Uterus (tissue), 3 donors: ENCODE measurements at regions not wholly inside any gene's neighbourhood (a gene's known extent, or its start where the extent isn't known, plus 50 kb on each side); places are given as distances from the start of the nearest gene placed in this dataset.

Source experiments
- DNase-seq, 2 donors: peaks; one replicate each; pipeline ENCODE4 v3.0.0-alpha.2; 2019 to 2020
- H3K27ac ChIP-seq, 2 donors: fragments of 200-600 bp; sonication (generic); 1 replicate in 1 of 2; 2 replicates in 1 of 2; pipeline ENCODE4 v1.5.1; 2016 to 2018
- H3K27me3 ChIP-seq, 2 donors: fragments of 200-600 bp; sonication (generic); one replicate each; pipeline ENCODE4 v1.5.1; 2018 to 2019; ENCODE audit warnings: control low read depth in 1 of 2
- H3K36me3 ChIP-seq, 2 donors: fragments of 200-600 bp; sonication (generic); one replicate each; pipeline ENCODE4 v1.5.1; 2019; ENCODE audit warnings: control low read depth in 1 of 2
- H3K4me1 ChIP-seq, 2 donors: fragments of 200-600 bp; sonication (generic); one replicate each; pipeline ENCODE4 v1.5.1; 2018 to 2019; ENCODE audit warnings: control low read depth in 1 of 2
- H3K4me3 ChIP-seq, 2 donors: fragments of 200-600 bp; sonication (generic); 1 replicate in 1 of 2; 2 replicates in 1 of 2; pipeline ENCODE4 v1.5.1; 2018 to 2019; ENCODE audit warnings: mild to moderate bottlenecking in 1 of 2
- H3K9me3 ChIP-seq, 2 donors: fragments of 200-600 bp; sonication (generic); one replicate each; pipeline ENCODE4 v1.5.1; 2019; ENCODE audit warnings: control low read depth in 1 of 2
- POLR2A ChIP-seq, 2 donors: fragments of 450-650 bp; IDR thresholded peaks; one replicate each; pipeline ENCODE4 v1.6.1; 2016; ENCODE audit warnings: antibody characterized with exemption in 2 of 2, mild to moderate bottlenecking in 1 of 2, moderate library complexity in 1 of 2
- intact Hi-C: fragments of 100-400 bp; cut with DNase I; formaldehyde crosslinking; loops from one replicate; pipeline ENCODE4 v1.15.1; 2023; ENCODE audit warnings: low total_unique reads
- TF ChIP-seq, protein P1 (sequence below), 4 experiments: fragments of 200-600 bp in 2 of 4; fragments of 450-650 bp in 2 of 4; sonication (generic) in 2 of 4; IDR thresholded peaks; one replicate each; pipeline ENCODE4 v1.5.1; 2016 to 2019; ENCODE audit warnings: antibody characterized with exemption in 4 of 4, mild to moderate bottlenecking in 2 of 4, moderate library complexity in 1 of 4
- donor health status: DM: yes; HTN: yes; CAD: no.

- Histone ChIP-seq H3K27ac (no peak overlapping the region), H3K9me3 (no peaks in the 10 kb centered on the region), H3K4me3 (no peak overlapping the region), H3K36me3 (no peaks in the 10 kb centered on the region), H3K27me3 (no peaks in the 10 kb centered on the region), H3K4me1 (no peaks in the 10 kb centered on the region)
- DNase-seq = no peak
- TF ChIP-seq, protein P1, sequence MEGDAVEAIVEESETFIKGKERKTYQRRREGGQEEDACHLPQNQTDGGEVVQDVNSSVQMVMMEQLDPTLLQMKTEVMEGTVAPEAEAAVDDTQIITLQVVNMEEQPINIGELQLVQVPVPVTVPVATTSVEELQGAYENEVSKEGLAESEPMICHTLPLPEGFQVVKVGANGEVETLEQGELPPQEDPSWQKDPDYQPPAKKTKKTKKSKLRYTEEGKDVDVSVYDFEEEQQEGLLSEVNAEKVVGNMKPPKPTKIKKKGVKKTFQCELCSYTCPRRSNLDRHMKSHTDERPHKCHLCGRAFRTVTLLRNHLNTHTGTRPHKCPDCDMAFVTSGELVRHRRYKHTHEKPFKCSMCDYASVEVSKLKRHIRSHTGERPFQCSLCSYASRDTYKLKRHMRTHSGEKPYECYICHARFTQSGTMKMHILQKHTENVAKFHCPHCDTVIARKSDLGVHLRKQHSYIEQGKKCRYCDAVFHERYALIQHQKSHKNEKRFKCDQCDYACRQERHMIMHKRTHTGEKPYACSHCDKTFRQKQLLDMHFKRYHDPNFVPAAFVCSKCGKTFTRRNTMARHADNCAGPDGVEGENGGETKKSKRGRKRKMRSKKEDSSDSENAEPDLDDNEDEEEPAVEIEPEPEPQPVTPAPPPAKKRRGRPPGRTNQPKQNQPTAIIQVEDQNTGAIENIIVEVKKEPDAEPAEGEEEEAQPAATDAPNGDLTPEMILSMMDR (IDR thresholded peaks at IDR 0.05) = no peak
- TF ChIP-seq POLR2A (IDR thresholded peaks at IDR 0.05) = no peak
- intact Hi-C loops = no loop called here
These were observed 445.8 kb upstream of the NXPH2 start for GRCh38 chr2:139225961-139226360.

- intact Hi-C loops = no loop called here
- H3K27ac ChIP-seq = no peak overlapping the region
- H3K36me3 ChIP-seq = no peaks in the 10 kb centered on the region
- H3K9me3 ChIP-seq = no peaks in the 10 kb centered on the region
- H3K27me3 ChIP-seq = no peaks in the 10 kb centered on the region
- no peak for DNase-seq
- TF ChIP-seq, protein P1 (IDR thresholded peaks at IDR 0.05) = no peak
- no peak for TF ChIP-seq POLR2A (IDR thresholded peaks at IDR 0.05)
- no peak overlapping the region for H3K4me3 ChIP-seq
- H3K4me1 ChIP-seq = no peaks in the 10 kb centered on the region
These were observed 438.0 kb upstream of the NXPH2 start for GRCh38 chr2:139218181-139218580.

GRCh38 chr2:139217641-139218040 is 437.5 kb upstream of the NXPH2 start:
- Histone ChIP-seq H3K4me3 (no peak overlapping the region), H3K36me3 (no peaks in the 10 kb centered on the region), H3K27ac (no peak overlapping the region), H3K4me1 (no peaks in the 10 kb centered on the region), H3K27me3 (no peaks in the 10 kb centered on the region), H3K9me3 (no peaks in the 10 kb centered on the region)
- intact Hi-C loops = no loop called here
- DNase-seq = no peak
- TF ChIP-seq, protein P1 (IDR thresholded peaks at IDR 0.05) = no peak
- TF ChIP-seq POLR2A (IDR thresholded peaks at IDR 0.05) = no peak

DNA sequence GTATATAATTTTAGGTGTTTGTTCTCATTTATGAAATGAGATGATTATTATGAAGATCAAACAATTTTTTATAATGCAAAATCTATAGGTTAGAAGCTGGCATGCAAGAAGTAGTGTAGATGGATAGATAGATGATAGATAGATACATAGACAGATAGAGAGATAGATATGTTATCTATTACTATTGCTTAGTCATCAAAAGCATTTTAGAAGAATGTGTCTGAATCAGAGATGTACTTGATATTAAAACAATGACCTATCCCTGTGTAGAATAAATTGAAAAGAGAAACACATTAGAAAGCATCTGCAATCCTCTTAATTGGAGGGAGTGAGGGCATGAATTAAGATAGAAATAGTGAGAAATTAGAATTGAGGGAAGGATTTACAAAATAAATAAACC is 436.2 kb upstream of the NXPH2 start:
- H3K27ac ChIP-seq = no peak overlapping the region
- no peak overlapping the region for H3K4me3 ChIP-seq
- TF ChIP-seq POLR2A (IDR thresholded peaks at IDR 0.05) = no peak
- TF ChIP-seq, protein P1 (IDR thresholded peaks at IDR 0.05) = no peak
- H3K27me3 ChIP-seq = no peaks in the 10 kb centered on the region
- H3K9me3 ChIP-seq = no peaks in the 10 kb centered on the region
- intact Hi-C loops = no loop called here
- no peaks in the 10 kb centered on the region for H3K4me1 ChIP-seq
- no peak for DNase-seq
- no peaks in the 10 kb centered on the region for H3K36me3 ChIP-seq

GRCh38 chr2:139214801-139215200 is 434.6 kb upstream of the NXPH2 start:
- H3K4me1 ChIP-seq = no peaks in the 10 kb centered on the region
- no peak overlapping the region for H3K4me3 ChIP-seq
- DNase-seq = no peak
- no peak overlapping the region for H3K27ac ChIP-seq
- H3K36me3 ChIP-seq = no peaks in the 10 kb centered on the region
- H3K9me3 ChIP-seq = no peaks in the 10 kb centered on the region
- no peaks in the 10 kb centered on the region for H3K27me3 ChIP-seq
- TF ChIP-seq POLR2A (IDR thresholded peaks at IDR 0.05) = no peak
- TF ChIP-seq, protein P1 (IDR thresholded peaks at IDR 0.05) = no peak
- intact Hi-C loops = no loop called here
